Left lung (tissue), 4 donors: ENCODE measurements at regions not wholly inside any gene's neighbourhood (a gene's known extent, or its start where the extent isn't known, plus 50 kb on each side); places are given as distances from the start of the nearest gene placed in this dataset.

Experiments
- ATAC-seq: fragments of 200-7000 bp; cut with Tn5 transposase; one replicate; pipeline ENCODE4 v1.9.1; 2020; ENCODE audit warnings: moderate library complexity
- DNase-seq, 4 donors: peaks; one replicate each; pipeline ENCODE4 v3.0.0-alpha.2; 2013 to 2020
- H3K27ac ChIP-seq, 2 donors: fragments of 200-600 bp; sonication (generic) in 1 of 2; one replicate each; pipeline versions ENCODE4 v1.5.0 to v1.8.0; 2020 to 2021
- H3K27me3 ChIP-seq, 2 donors: fragments of 200-600 bp; sonication (generic) in 1 of 2; one replicate each; pipeline versions ENCODE4 v1.5.0 to v1.8.0; 2020 to 2021
- H3K36me3 ChIP-seq, 2 donors: fragments of 200-600 bp; sonication (generic) in 1 of 2; one replicate each; pipeline versions ENCODE4 v1.5.0 to v1.8.0; 2020 to 2021
- H3K4me1 ChIP-seq, 2 donors: fragments of 200-600 bp; one replicate each; pipeline ENCODE4 v1.8.0; 2021
- H3K4me3 ChIP-seq, 2 donors: fragments of 200-600 bp; sonication (generic) in 1 of 2; one replicate each; pipeline versions ENCODE4 v1.5.0 to v1.8.0; 2020 to 2021; ENCODE audit warnings: mild to moderate bottlenecking in 1 of 2
- H3K9me3 ChIP-seq, 2 donors: fragments of 200-600 bp; sonication (generic) in 1 of 2; one replicate each; pipeline versions ENCODE4 v1.5.0 to v1.8.0; 2020 to 2021
- CTCF ChIP-seq, 2 donors: fragments of 200-600 bp; sonication (generic) in 1 of 2; IDR thresholded peaks; one replicate each; pipeline versions ENCODE4 v1.5.0 to v1.8.0; 2021; ENCODE audit warnings: antibody characterized with exemption in 2 of 2
- intact Hi-C, 2 donors: fragments of 100-400 bp; cut with DNase I; formaldehyde crosslinking; loops; one replicate each; pipeline versions ENCODE4 v1.11.2 to v1.14.2; 2022
- donor health status: DM: no; HTN: yes; CAD: no.
- donor health status: DM: no; HTN: no; CAD: no.

GRCh38 chr4:43843501-43843900, 605.1 kb downstream of the KCTD8 start:
- H3K4me1 ChIP-seq, result no peaks in the 10 kb centered on the region
- ATAC-seq, result no peak
- no peak overlapping the region for H3K4me3 ChIP-seq
- intact Hi-C loops, result no loop called here
- H3K27ac ChIP-seq, result no peak overlapping the region
- no peak for TF ChIP-seq CTCF (IDR thresholded peaks at IDR 0.05)
- DNase-seq, result no peak
- H3K9me3 ChIP-seq, result peaks cover 0 to 6% of the 10 kb centered on the region in 2 donors
- H3K36me3 ChIP-seq, result no peaks in the 10 kb centered on the region
- H3K27me3 ChIP-seq, result no peaks in the 10 kb centered on the region

DNA sequence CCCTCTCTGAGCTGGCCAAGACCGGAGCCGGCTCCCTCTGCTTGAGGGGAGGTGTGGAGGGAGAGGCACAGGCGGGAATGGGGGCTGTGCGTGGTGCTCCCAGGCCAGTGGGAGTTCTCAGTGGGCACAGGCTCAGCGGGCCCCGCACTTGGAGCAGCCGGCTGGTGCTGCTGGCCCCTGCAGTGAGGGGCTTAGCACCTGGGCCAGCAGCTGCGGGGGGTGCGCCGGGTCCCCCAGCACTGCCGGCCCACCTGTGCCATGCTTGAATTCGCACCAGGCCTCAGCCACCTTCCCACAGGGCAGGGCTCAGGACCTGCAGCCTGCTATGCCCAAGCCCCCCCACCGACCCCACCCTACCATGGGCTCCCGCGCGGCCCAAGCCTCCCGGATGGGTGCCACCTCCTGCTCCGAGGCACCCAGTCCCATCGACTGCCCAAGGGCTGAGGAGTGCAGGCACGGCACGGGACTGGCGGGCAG, 602.5 kb downstream of the KCTD8 start:
- H3K4me1 ChIP-seq, result no peaks in the 10 kb centered on the region
- no peak for TF ChIP-seq CTCF (IDR thresholded peaks at IDR 0.05)
- H3K4me3 ChIP-seq, result no peak overlapping the region
- no peak overlapping the region for H3K27ac ChIP-seq
- H3K36me3 ChIP-seq, result no peaks in the 10 kb centered on the region
- intact Hi-C loops, result no loop called here
- peaks cover 0 to 6% of the 10 kb centered on the region in 2 donors for H3K9me3 ChIP-seq
- no peaks in the 10 kb centered on the region for H3K27me3 ChIP-seq
- ATAC-seq (no peak), DNase-seq (peak in 1 of 4 donors; percentile 74)

- DNase-seq, result no peak
- no peaks in the 10 kb centered on the region for H3K9me3 ChIP-seq
- H3K4me1 ChIP-seq, result no peaks in the 10 kb centered on the region
- ATAC-seq, result no peak
- no peaks in the 10 kb centered on the region for H3K27me3 ChIP-seq
- intact Hi-C loops, result no loop called here
- no peak overlapping the region for H3K4me3 ChIP-seq
- no peaks in the 10 kb centered on the region for H3K36me3 ChIP-seq
- no peak for TF ChIP-seq CTCF (IDR thresholded peaks at IDR 0.05)
- H3K27ac ChIP-seq, result no peak overlapping the region
Observed at GRCh38 chr4:43853565-43854264, 594.9 kb downstream of the KCTD8 start.

DNA sequence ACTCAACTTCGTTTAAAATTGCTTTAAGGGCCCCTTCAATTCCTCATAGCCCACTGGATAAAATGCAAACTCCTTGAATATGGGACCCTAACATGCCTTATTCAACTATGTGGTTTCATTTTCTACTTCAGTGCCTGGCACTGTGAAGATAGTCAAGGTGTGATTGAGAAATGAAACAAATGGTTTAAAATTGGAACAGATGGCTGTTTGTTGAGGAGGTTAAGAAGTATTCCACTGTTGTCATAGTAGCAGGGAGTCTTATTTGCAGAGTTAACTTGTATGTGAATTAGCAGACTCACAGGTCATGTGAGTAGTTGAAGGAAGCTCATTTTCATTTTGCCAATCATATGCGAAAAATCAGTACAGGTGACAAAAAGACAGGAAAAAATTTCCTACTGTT, 593.3 kb downstream of the KCTD8 start:
- DNase-seq (no peak), ATAC-seq (no peak)
- Histone ChIP-seq H3K9me3 (no peaks in the 10 kb centered on the region), H3K36me3 (no peaks in the 10 kb centered on the region), H3K4me3 (no peak overlapping the region), H3K27ac (no peak overlapping the region), H3K27me3 (no peaks in the 10 kb centered on the region), H3K4me1 (no peaks in the 10 kb centered on the region)
- no peak for TF ChIP-seq CTCF (IDR thresholded peaks at IDR 0.05)
- intact Hi-C loops, result no loop called here

DNA sequence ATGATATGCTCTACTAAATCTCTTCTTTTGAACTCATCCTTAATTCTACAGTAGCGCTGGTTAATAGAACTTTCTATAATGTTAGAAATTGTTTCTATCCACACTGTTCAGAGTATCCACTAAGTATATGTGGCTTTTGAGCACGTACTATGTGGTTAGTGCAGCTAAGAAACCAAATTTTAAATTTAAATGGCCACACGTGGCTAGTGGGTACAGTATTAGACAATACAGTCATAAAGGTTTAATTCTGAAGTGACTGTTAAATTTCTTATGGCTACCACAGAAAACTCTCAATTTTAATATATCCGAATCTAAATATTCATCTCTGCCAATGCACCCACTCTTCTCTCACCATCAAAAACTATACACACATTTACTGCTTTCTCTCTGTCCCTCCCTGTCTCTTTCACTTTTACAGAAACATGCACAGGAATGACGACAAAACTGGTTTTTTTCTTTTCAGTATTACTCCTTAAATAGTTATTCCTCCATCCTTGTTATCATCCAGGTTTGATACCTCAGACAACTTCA, 583.9 kb downstream of the KCTD8 start:
- H3K27me3 ChIP-seq, result no peaks in the 10 kb centered on the region
- intact Hi-C loops, result no loop called here
- TF ChIP-seq CTCF (IDR thresholded peaks at IDR 0.05), result no peak
- no peak overlapping the region for H3K4me3 ChIP-seq
- no peaks in the 10 kb centered on the region for H3K36me3 ChIP-seq
- peaks cover 0 to 3% of the 10 kb centered on the region in 2 donors for H3K9me3 ChIP-seq
- no peaks in the 10 kb centered on the region for H3K4me1 ChIP-seq
- ATAC-seq (no peak), DNase-seq (no peak)
- H3K27ac ChIP-seq, result no peak overlapping the region
